UCSD-AML1 (cell line): ENCODE measurements at regions not wholly inside any gene's neighbourhood (a gene's known extent, or its start where the extent isn't known, plus 50 kb on each side); places are given as distances from the start of the nearest gene placed in this dataset.

Experiments used
- DNase-seq: peaks from one replicate; lab custom pipeline; 2025; ENCODE audit not compliant: unreplicated experiment; lab: John Stamatoyannopoulos, UW

DNA sequence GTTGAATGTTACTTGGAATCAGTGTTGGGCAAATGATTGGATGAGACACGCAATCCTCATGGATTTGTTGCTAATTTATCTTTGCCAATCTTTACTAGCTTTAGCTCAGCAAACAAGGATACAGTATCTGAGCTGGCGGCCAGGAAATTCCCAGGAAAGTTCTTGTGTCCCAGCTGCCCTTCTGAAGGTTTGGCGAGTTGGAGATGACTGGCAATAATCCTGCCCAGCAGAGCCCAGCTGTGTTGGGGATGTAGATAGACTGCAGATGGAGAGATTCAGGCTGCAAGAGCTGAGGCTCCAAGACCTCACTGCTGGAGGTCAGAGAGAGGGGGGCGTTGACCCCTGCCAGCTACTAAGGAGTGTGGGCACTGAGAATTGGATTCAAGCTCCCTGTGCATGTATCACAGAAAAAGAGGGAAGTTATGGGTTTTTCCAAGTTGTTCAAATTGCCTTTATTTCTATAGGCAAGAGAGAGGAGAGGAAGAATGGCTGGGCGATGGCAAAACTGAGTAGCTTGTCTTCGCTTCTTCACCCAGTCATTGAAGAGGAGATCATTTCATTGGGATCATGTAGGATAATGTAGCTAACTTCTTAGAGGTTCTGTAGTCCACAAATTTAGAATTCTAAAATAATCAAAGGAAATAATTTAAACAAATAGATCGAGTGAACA is 506.8 kb upstream of the LRATD1 start:
- no peak for DNase-seq

DNA sequence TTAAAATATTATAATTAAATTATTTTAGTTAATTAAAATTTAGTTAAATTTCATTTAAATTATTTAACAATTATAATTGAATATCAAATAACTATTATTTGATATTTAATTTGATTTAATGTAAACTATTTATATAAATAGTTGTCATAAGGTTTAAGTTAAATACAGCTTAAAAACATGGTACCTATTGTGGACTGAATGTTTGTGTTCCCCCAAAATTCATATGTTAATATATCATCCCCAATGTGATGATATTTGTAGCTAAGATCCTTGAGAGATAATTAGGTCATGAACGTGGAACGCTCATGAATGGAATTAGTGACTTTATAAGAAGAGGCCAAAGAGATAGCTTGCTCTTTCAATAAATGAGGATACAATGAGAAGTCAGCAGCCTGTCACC is 505.7 kb upstream of the LRATD1 start:
- no peak for DNase-seq

DNA sequence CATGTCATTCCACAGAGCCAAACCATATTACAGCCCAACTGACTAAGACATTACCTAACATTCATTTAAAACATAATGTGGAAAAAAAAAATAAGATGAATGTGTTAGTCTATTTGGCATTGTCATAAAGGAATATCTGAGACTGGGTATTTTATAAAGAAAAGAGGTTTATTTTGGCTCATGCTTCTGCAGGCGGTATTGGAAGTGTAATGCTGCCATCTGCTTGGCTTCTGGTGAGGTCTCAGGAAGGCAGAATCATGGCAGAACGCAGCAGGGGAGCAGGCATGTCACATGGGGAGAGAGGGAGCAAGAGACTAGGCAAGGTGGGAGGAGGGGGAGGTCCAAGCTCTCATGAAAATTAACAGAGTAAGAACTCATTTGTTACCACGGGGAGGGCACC is 504.8 kb upstream of the LRATD1 start:
- DNase-seq: no peak

DNA sequence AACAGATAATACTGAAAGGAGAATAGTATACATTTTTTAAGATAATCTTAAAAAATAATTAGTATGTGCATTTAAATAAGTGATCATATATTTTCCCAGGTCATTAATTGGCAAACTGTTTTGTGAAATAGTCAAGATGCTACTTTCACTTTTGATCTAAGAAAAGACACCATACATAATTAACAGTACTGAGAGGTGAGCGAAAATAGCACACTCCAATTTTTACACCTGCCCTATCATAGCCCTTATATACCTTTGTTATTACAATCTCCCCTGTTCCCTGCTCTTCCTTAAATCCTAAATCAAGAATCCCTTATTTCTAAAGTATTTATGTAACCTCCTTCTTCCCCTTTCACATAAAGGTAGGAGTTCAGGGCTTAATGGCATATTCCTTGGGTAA is 500.1 kb upstream of the LRATD1 start:
- no peak for DNase-seq

DNA sequence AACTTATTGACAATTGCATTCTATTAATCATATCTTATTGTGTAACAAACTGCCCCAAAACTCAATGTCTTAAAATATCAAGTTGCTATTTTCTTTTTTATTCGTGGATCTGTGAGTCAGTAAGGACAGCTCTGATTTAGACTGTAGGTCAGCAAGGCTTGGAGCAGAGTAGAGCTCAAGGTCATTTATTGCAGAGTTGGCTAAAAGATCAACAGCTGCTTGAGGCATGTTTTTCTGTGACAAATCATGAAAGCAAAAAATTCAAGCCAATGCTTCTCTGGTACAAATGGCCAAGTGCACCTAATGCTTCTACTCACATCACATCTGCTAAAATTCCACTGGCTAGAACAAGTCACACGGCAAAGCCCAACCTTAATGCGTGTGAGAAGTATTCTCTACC is 497.7 kb upstream of the LRATD1 start:
- no peak for DNase-seq

DNA sequence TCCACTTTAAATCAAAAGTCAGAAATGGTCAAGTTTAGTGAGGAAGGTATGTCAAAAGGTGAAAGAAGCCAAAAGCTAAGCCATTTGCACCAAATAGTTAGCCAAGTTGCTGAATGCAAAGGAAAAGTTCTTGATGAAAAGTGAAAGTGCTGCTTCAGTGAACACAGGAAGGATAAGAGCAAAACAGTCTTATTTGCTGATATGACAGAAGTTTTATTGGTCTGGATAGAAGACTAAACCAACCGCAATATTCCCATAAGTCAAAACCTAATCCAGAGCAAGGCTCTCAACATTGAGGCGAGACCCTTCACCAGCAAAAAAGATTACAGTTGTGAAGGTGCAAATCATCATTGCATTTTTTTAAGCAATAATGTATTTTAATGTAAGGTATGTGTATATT is 496.5 kb upstream of the LRATD1 start:
- DNase-seq: no peak

DNA sequence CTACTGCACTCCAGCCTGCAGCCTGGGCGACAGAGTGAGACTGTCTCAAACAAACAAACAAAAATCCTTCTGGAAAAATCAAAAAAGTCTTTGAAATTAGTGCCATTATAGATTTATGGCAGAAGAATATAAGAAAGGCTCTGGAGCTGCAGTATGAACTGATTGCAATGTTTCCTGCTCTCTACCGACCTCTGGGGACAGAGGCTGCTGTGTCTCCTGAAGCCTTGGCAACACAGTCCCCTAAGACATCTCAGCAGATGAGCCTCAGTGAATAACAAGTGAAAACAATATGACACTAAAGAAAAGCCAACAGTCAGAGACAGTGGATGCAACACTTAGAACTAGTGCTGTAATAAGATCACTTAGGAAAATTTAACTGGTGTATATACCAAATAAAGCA is 494.9 kb upstream of the LRATD1 start:
- no peak for DNase-seq

DNA sequence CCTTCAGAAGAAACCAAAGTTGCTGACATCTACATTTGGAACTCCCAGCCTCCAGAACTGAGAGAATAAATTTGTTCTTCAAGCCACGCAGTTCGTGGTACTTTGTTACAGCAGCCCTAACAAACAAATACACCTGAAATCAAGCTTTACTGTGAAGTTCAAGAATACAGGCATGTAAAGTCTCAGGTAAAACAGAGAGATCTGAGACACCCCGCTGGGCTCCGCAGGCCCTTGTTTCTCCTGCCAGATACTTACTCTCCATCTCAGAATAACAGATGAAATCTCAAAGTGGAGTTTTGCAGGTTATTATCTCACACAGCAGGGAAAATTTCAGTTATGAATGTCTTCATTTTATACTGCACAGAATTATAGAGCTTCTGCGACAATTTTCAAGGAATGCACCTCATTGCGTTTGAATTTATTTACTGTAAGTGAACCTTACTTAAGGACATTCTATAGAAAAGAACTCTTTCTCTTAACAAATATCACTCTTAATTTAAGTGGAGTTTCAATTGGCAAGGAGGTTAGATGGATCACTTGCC is 492.4 kb upstream of the LRATD1 start:
- DNase-seq: no peak

DNA sequence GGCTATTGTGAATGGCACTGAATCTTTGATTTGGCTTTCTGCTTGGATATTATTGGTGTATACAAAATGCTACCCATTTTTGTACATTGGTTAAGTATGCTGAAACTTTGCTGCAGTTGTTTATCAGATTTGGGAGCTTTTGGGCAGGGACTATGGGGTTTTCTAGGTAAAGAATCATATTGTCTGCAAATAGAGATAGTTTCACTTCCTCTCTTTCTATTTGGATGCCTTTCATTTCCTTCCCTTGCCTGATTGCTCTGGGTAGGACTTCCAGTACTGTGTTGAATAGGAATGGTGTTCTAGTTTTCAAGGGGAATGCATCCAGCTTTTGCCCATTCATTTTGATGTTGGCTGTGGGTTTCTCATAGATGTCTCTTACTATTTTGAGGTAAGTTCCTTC is 489.1 kb upstream of the LRATD1 start:
- DNase-seq: no peak

DNA sequence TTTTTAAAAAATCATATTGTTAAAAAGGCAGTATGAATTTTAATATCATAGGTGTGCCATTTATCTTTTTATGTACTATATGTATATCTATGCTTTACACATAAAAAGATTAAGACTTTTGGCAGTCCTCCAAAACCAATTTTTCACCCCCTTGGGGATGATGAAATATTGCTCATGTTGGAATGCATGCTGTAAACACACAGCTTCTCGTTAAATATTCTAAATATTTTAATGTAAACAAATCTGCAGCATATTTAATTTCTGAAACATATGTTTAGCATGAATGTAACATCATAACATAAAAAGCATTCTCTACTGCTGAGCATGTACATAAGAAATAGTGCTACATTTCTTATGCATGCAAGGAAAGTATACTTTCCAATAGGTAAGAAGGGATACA is 484.3 kb upstream of the LRATD1 start:
- no peak for DNase-seq

DNA sequence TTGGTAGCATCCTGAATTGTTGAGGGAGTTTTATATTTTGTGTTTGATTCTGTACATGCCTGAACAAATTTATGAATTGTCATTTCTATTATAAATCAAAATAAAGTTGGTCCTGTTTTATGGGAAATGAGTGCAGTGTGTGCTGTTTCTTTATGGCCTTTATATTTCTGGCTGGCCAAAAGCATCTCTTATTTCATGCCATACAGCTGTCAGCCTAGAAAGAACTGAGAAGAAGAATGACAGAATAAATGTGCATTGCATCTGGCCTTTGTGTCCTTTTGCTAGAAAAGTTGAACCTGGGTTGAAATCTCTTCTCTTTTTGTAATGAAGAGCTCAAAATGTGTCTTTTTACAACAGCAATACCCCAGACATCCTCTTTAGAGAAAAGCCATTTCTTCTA is 474.7 kb upstream of the LRATD1 start:
- no peak for DNase-seq

DNA sequence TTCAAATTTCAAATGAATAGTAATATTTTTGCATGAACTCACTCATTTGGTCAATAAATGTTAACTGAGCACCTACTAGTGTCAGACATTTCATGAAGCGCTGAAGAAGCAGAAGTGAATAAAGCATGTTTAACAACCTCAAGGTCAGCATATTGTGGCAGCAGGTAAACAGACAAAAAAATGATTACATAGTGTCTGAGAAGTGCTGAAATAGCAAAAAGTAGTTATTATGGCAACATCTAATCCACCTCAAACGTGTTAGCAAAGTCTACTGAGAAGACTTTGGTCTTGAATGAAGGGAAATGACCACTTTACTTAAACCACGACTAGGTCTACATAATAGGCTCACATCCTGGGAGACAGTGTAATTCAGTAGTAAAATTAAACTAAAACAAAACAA is 452.2 kb upstream of the LRATD1 start:
- no peak for DNase-seq

DNA sequence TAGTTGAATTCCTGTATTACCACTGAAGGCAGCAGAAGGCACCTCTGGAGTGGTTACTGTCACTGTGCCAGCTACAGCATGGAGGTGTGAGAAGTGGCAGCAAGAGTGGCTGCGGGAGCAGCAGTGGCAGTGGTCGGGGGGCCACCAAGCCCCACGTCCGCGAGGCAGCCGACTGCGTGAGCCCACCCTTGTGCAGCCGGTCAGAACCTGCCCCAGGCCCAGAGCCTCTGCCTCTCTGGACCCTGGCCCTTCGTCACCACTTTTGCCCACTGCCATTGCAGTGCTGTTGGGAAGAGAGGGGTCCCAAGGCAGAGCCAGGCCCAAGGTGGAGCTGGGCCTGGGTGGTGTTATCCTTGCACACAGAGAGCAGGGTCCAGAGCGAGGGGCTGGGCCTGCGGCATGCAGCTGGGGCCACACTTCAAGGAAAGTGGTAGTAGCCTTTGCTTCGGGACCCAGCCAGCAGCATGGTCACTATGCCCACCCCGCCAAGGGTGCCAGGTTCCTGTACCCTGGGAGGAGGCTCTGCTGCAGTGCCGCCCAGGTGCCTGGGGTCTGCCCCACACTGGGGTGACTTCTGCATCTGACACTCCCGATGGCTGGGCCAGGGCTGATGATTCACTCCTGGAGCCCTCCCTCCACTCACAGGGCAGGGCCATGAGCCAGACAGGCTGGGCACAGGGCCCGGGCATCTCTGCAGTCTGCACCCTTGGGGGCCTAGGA is 450.1 kb upstream of the LRATD1 start:
- no peak for DNase-seq

DNA sequence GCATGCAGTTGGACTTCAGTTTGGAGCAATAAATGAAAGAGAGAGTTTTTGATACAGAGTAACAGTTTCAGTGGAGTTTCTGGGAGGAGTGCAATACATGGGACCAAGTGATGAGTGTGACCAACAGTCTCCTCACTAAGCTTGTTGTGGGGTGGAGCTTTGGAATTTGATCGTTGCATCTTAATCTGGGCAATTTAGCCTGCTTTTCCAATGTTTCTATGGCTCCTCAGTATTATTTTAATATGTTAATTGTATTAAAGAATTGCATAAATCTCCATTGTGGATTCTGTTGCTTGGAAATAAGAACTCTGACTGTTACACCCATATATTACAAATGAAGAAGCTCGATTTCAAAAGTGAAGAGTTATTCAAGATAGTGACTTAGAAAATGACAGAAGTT is 446.6 kb upstream of the LRATD1 start:
- no peak for DNase-seq

DNA sequence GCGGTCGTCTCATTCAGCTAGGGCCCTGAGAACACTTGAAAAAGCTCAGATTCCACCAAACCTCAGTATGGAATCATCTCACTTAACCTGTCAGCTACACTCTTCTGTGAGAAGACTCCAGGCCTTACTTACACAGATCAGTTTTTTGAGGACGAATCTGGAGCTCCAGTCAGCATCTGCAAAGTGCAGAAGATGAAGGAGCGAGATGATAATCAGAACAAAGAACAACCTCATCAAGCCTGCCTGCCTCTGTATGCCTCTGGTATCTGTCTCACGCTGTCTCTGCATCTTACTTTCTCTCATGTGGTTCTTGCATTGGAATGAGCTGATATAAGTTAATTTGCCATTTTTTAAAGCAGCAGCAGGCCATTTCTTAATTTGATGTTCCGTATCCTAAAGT is 444.1 kb upstream of the LRATD1 start:
- DNase-seq: no peak

DNA sequence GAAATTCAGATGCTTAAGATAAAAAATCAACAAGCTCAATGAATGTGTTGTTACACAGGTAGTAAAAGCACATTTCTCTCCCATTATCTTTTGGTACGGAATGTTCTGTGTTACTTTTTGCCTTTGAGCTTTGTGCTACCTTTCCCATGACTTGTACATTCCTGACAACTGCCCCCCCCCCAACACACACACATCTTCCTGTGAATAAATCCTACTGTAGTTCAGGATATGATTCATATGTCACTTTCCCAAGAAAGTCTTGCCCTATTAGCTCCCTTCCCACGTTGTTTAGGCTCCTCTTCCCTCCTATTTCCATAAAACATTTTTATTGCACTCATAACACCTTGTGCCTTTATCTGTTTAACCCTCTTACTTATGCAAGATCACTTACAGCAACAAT is 442.6 kb upstream of the LRATD1 start:
- no peak for DNase-seq

DNA sequence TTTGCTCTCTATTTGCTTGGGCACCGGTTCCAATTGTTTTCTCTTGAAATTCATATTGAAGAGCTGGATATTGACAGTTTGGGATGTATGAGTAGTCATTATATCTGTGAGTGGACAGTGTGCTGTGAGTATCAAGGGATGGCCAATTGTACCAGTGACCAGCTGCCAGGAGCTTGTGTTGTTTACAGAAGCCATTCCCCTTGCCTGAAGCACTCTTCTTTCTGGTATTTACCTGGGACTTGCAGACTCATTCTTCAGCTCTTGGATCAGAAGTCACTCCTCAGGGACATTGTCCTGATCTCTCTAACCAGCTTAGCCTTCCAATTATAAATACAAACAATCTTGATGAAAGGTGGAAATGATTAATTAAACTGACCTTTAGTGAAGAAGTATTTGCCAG is 438.3 kb upstream of the LRATD1 start:
- DNase-seq: no peak

DNA sequence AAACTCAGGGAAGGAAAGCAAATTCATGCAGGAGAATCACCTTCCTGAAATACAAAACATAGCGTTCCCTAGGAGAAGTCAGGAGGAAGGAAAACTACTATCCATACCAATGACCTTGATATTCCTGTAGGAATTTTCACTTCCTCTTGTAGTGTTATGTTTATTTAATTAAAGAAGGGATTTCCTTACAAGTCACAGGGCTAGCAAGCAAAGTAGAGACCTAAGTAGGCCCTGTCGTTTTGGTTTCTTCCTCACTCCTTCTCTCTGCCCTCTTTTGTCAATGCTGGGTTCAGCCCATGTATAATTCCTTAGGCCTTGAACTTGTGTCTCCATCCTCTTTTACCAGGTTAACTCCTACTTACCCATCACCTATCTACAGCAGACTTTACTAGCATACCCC is 435.2 kb upstream of the LRATD1 start:
- no peak for DNase-seq

DNA sequence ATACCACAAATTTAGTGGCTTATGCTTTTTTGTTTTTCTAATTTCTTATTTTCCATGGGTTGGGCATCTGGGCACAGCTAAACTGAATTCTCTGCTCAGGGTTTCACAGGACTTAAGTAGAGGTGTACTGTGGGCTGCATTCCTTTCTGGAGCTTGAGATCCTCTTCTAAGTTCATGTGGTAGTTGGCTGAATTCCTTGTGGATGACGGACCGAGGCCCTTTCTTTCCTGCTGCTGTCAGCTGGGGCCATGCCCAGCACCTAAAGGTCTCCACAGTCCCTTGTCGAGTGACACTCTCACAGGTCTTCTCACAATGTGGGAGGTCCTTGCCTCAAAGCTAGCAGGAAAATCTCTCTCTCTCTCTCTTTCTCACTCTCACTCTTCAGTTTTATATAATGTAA is 433.5 kb upstream of the LRATD1 start:
- peak; percentile 4 for DNase-seq

DNA sequence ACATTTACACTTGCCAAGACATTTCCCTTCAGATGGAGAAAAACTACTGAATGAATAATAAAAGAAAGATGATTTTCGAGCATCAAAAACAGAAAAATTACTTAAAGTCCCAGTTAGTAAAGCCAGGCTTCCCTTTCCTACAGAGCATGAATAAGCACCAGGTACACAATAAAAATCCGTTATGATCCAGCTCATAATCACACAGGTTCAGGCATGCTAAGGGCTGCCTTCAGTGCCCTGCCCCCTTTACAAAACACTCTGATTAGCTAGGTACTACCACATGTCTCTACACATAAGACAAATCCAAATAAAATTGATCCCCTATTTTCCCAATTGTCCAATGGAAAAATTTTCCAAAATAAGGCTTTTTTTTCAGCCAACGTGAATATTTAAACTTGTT is 413.2 kb upstream of the LRATD1 start:
- no peak for DNase-seq

DNA sequence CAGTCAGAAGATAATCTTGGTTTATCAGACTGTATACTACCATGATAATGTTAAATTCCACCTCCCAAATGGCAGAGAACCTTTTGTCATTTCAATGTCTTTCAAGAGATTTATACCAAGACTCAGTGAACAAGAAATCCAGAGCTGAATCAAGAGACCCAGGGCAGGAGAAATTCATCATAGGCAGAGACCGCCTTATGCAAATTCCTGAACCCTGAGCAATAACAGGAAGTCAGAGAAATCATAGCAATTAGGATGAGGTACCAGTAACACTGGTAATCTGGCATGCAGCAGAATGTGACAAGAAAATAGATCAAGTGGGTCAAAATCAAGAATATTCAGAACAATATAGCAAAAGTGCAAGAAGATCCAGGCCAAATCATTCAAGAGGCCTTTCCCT is 412.4 kb upstream of the LRATD1 start:
- no peak for DNase-seq

DNA sequence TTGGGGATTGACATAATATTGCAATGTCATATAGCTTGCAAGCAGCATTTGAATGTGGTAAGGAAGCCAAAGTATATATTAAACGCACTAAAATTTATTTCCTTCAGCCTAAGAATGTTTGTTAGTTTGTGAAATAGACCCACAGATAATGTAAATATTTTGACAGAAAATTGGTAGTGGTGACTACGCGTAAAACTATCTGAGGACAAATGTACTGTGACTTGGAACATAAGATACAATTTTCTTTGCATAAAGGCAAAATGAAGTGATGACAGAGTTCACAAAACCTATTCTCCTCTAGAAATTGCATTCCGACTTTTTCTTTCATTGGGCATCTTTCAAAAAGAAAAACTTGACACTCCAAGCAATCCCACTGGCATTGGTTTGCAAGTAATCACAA is 411.1 kb upstream of the LRATD1 start:
- no peak for DNase-seq

DNA sequence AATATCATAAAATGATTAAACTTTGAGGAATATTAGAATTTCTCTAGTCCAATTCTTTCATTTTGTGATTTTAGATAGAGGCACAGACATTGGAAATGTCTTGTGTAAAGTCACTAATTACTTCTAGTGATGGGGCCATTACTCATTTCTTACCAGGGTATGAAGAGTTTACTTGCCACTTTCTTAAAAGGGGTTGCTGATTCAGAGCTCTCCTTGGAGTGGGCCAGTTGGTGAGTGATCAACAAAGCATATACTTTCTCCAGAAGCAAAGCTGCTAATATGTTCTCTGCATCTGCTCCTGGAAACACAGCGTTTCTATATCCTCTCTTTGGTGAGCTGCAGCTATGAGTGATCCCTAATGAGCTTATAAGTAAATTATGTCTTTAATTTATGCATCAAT is 408.9 kb upstream of the LRATD1 start:
- DNase-seq: no peak
